IMR-90 (cell line): ENCODE measurements at regions not wholly inside any gene's neighbourhood (a gene's known extent, or its start where the extent isn't known, plus 50 kb on each side); places are given as distances from the start of the nearest gene placed in this dataset.

Experiments used
- BHLHE40 ChIP-seq: fragments of 150-350 bp; IDR thresholded peaks from 2 replicates; pipeline ENCODE4 v1.6.1; 2016; ENCODE audit warnings: mild to moderate bottlenecking, low read depth, low read length
- CEBPB ChIP-seq: IDR thresholded peaks from 2 replicates; pipeline ENCODE4 v1.6.1; 2012; ENCODE audit warnings: low read depth, low read length, improper control_type of control experiment
- CHD1 ChIP-seq: IDR thresholded peaks from 2 replicates; pipeline ENCODE4 v1.6.1; 2012; ENCODE audit warnings: low read depth, low read length, improper control_type of control experiment
- CTCF ChIP-seq: conservative IDR thresholded peaks from 2 replicates; pipeline ENCODE4 v1.5.1; 2012; ENCODE audit warnings: mild to moderate bottlenecking, low read depth, low read length, improper control_type of control experiment
- FOS ChIP-seq: fragments of 150-350 bp; IDR thresholded peaks from 2 replicates; pipeline ENCODE4 v1.6.1; 2016; ENCODE audit warnings: low read depth, low read length
- MAFK ChIP-seq: IDR thresholded peaks from 2 replicates; pipeline ENCODE4 v1.6.1; 2012; ENCODE audit warnings: low read depth, low read length, improper control_type of control experiment
- MAZ ChIP-seq: IDR thresholded peaks from 2 replicates; pipeline ENCODE4 v1.6.1; 2012; ENCODE audit warnings: low read depth, mild to moderate bottlenecking, low read length, improper control_type of control experiment, moderate library complexity, borderline replicate concordance
- MXI1 ChIP-seq: IDR thresholded peaks from 2 replicates; pipeline ENCODE4 v1.6.1; 2012; ENCODE audit warnings: low read depth, mild to moderate bottlenecking, low read length, moderate library complexity, borderline replicate concordance
- POLR2A ChIP-seq: IDR thresholded peaks from 2 replicates; pipeline ENCODE4 v1.6.1; 2012; ENCODE audit warnings: mild to moderate bottlenecking, low read depth, low read length
- RAD21 ChIP-seq: IDR thresholded peaks from 2 replicates; pipeline ENCODE4 v1.6.1; 2012; ENCODE audit warnings: low read length, improper control_type of control experiment
- RCOR1 ChIP-seq: IDR thresholded peaks from 2 replicates; pipeline ENCODE4 v1.6.1; 2012; ENCODE audit warnings: mild to moderate bottlenecking, low read length, improper control_type of control experiment; ENCODE audit not compliant: insufficient replicate concordance
- RFX5 ChIP-seq: IDR thresholded peaks from 2 replicates; pipeline ENCODE4 v1.8.0; 2012; ENCODE audit warnings: low read depth, mild to moderate bottlenecking, low read length, moderate library complexity
- SMC3 ChIP-seq: fragments of 150-350 bp; IDR thresholded peaks from 2 replicates; pipeline ENCODE4 v1.6.1; 2016; ENCODE audit warnings: low read depth, mild to moderate bottlenecking, antibody characterized with exemption, low read length, moderate library complexity
- USF2 ChIP-seq: fragments of 150-350 bp; IDR thresholded peaks from 2 replicates; pipeline ENCODE4 v1.6.1; 2017; ENCODE audit warnings: mild to moderate bottlenecking, antibody characterized with exemption, low read length, low read depth

- TF ChIP-seq CTCF = no peak
- TF ChIP-seq SMC3 = no peak
- TF ChIP-seq CEBPB = no peak
- no peak for TF ChIP-seq RFX5
- TF ChIP-seq RAD21 = no peak
- no peak for TF ChIP-seq CHD1
- TF ChIP-seq MAZ = no peak
- TF ChIP-seq FOS = no peak
- TF ChIP-seq POLR2A = no peak
- no peak for TF ChIP-seq BHLHE40
- TF ChIP-seq MXI1 = no peak
- TF ChIP-seq MAFK = no peak
- TF ChIP-seq RCOR1 = no peak
- no peak for TF ChIP-seq USF2
These were observed 199.3 kb upstream of the TBC1D5 start for GRCh38 chr3:17941766-17942165.
